PC-3 (cell line): ENCODE measurements at regions not wholly inside any gene's neighbourhood (a gene's known extent, or its start where the extent isn't known, plus 50 kb on each side); places are given as distances from the start of the nearest gene placed in this dataset.

Experiments used
- ATAC-seq: fragments of 200-7000 bp; cut with Tn5 transposase; 2 replicates; pipeline ENCODE4 v1.9.1; 2020; ENCODE audit warnings: mild to moderate bottlenecking, moderate library complexity
- BruUV-seq: library from RNA; stranded (reverse); fragments of 400-500 nt; replicated peaks from 2 replicates; lab custom pipeline; 2021; lab: Mats Ljungman, UMichigan
- CTCF ChIA-PET: fragments of 300-600 bp; sonication (Branson Sonifier 250); formaldehyde crosslinking; loops from one replicate; lab custom pipeline; 2022; ENCODE audit warnings: antibody characterized with exemption; lab: Charles Lee
- POLR2A ChIA-PET: fragments of 300-600 bp; sonication (Branson Sonifier 250); formaldehyde crosslinking; loops from one replicate; lab custom pipeline; 2022; ENCODE audit warnings: antibody characterized with exemption; ENCODE audit not compliant: unreplicated experiment; lab: Charles Lee
- DNase-seq: peaks from one replicate; pipeline ENCODE4 v3.0.0-alpha.2; 2015
- H2AFZ ChIP-seq: fragments of 300-600 bp; sonication (generic); 2 replicates; pipeline ENCODE4 v1.6.0; 2016; ENCODE audit warnings: antibody characterized with exemption, low read length
- H3F3A ChIP-seq: fragments of 300-600 bp; sonication (generic); one replicate; pipeline ENCODE4 v1.6.0; 2017; ENCODE audit warnings: antibody characterized with exemption, low read length, control low read depth, mild to moderate bottlenecking; ENCODE audit not compliant: unreplicated experiment
- H3K27ac ChIP-seq: fragments of 300-600 bp; sonication (generic); 2 replicates; pipeline ENCODE4 v1.5.1; 2016; ENCODE audit warnings: mild to moderate bottlenecking, low read length
- H3K27me3 ChIP-seq: fragments of 300-600 bp; sonication (generic); 2 replicates; pipeline ENCODE4 v1.6.1; 2016; ENCODE audit warnings: low read length, mixed read lengths
- H3K36me3 ChIP-seq: fragments of 300-600 bp; sonication (generic); 2 replicates; pipeline ENCODE4 v1.6.1; 2016; ENCODE audit warnings: low read depth, mixed run types, low read length, mixed read lengths
- H3K4me1 ChIP-seq: fragments of 300-600 bp; sonication (generic); 2 replicates; pipeline ENCODE4 v1.5.1; 2016; ENCODE audit warnings: low read length; ENCODE audit not compliant: insufficient read depth
- H3K4me2 ChIP-seq: fragments of 300-600 bp; sonication (generic); 2 replicates; pipeline ENCODE4 v1.6.0; 2016; ENCODE audit warnings: low read length
- H3K4me3 ChIP-seq: fragments of 300-600 bp; sonication (generic); 2 replicates; pipeline ENCODE4 v1.5.1; 2016; ENCODE audit warnings: mild to moderate bottlenecking, low read length, mixed read lengths
- H3K79me2 ChIP-seq: fragments of 300-600 bp; sonication (generic); 2 replicates; pipeline ENCODE4 v1.6.1; 2017; ENCODE audit warnings: low read length, mixed read lengths
- H3K9ac ChIP-seq: fragments of 300-600 bp; sonication (generic); 2 replicates; pipeline ENCODE4 v1.6.0; 2016; ENCODE audit warnings: mild to moderate bottlenecking, low read length
- H3K9me2 ChIP-seq: fragments of 300-600 bp; sonication (generic); replicated peaks from 2 replicates; pipeline ENCODE4 v1.6.1; 2016; ENCODE audit warnings: mixed run types, low read length, mixed read lengths
- H3K9me3 ChIP-seq: fragments of 300-600 bp; sonication (generic); 2 replicates; pipeline ENCODE4 v1.6.1; 2016; ENCODE audit warnings: low read length, mixed read lengths
- H4K20me1 ChIP-seq: fragments of 300-600 bp; sonication (generic); 2 replicates; pipeline ENCODE4 v1.6.1; 2016; ENCODE audit warnings: low read length, mixed read lengths
- CTCF ChIP-seq: fragments of 300-600 bp; sonication (generic); conservative IDR thresholded peaks from 2 replicates; pipeline ENCODE4 v1.5.1; 2017; ENCODE audit warnings: antibody characterized with exemption, low read depth, mild to moderate bottlenecking, low read length
- EZH2 ChIP-seq: fragments of 300-600 bp; sonication (generic); IDR thresholded peaks from one replicate; pipeline ENCODE4 v1.6.1; 2017; ENCODE audit warnings: antibody characterized with exemption, mild to moderate bottlenecking, low read length; ENCODE audit not compliant: unreplicated experiment
- EZH2phosphoT487 ChIP-seq: fragments of 300-600 bp; sonication (generic); IDR thresholded peaks from 2 replicates; pipeline ENCODE4 v1.6.1; 2018; ENCODE audit warnings: mild to moderate bottlenecking, antibody characterized with exemption, low read length, borderline replicate concordance
- intact Hi-C: fragments of 100-400 bp; cut with micrococcal nuclease; formaldehyde crosslinking; loops from 2 replicates; pipeline ENCODE4 v1.9.0; 2023

- no TSS peak for BruUV-seq
- no peaks in the 10 kb centered on the region for H3K36me3 ChIP-seq
- no peak overlapping the region for H2AFZ ChIP-seq
- no peaks in the 10 kb centered on the region for H3K9me2 ChIP-seq
- no peaks in the 10 kb centered on the region for H3F3A ChIP-seq
- no peak overlapping the region for H3K27ac ChIP-seq
- ChIA-PET CTCF (no interaction called here), POLR2A (no interaction called here)
- ATAC-seq = no peak
- no peaks in the 10 kb centered on the region for H3K9me3 ChIP-seq
- intact Hi-C loops = no loop called here
- DNase-seq = no peak
- no peak overlapping the region for H3K9ac ChIP-seq
- H3K4me1 ChIP-seq = no peaks in the 10 kb centered on the region
- H3K4me3 ChIP-seq = no peak overlapping the region
- TF ChIP-seq CTCF (no peak), EZH2phosphoT487 (no peak), EZH2 (no peak)
- H3K4me2 ChIP-seq = no peak overlapping the region
- H3K79me2 ChIP-seq = no peaks in the 10 kb centered on the region
- H4K20me1 ChIP-seq = no peaks in the 10 kb centered on the region
- peaks cover 26% of the 10 kb centered on the region for H3K27me3 ChIP-seq
Observed at GRCh38 chr3:8357859-8358258, 143.8 kb upstream of the LMCD1 start.

GRCh38 chr3:8359133-8359532, 142.5 kb upstream of the LMCD1 start:
- Histone ChIP-seq H3K4me3 (no peak overlapping the region), H3K4me1 (no peaks in the 10 kb centered on the region), H4K20me1 (no peaks in the 10 kb centered on the region), H3K27ac (no peak overlapping the region), H3K4me2 (no peak overlapping the region), H3K36me3 (no peaks in the 10 kb centered on the region), H3K9ac (no peak overlapping the region), H3F3A (no peaks in the 10 kb centered on the region), H3K27me3 (peaks cover 28% of the 10 kb centered on the region), H3K79me2 (no peaks in the 10 kb centered on the region), H2AFZ (no peak overlapping the region), H3K9me2 (no peaks in the 10 kb centered on the region), H3K9me3 (no peaks in the 10 kb centered on the region)
- no TSS peak for BruUV-seq
- intact Hi-C loops = no loop called here
- POLR2A ChIA-PET = interaction anchor here (0.6 kb wide), 1 partner anchor 50 kb away, joined by 3 read pairs; no protein-coding TSS in a partner anchor
- DNase-seq (no peak), ATAC-seq (no peak)
- TF ChIP-seq EZH2 = no peak
- CTCF ChIA-PET = no interaction called here

- intact Hi-C loops = no loop called here
- no peaks in the 10 kb centered on the region for H3K9me3 ChIP-seq
- no peaks in the 10 kb centered on the region for H3K4me1 ChIP-seq
- H3K79me2 ChIP-seq = no peaks in the 10 kb centered on the region
- no peaks in the 10 kb centered on the region for H3K9me2 ChIP-seq
- H3F3A ChIP-seq = no peaks in the 10 kb centered on the region
- peaks cover 38% of the 10 kb centered on the region for H3K27me3 ChIP-seq
- no peak for TF ChIP-seq EZH2
- TF ChIP-seq CTCF = no peak
- TF ChIP-seq EZH2phosphoT487 = no peak
- POLR2A ChIA-PET = no interaction called here
- no TSS peak for BruUV-seq
- no peak overlapping the region for H3K4me2 ChIP-seq
- no peaks in the 10 kb centered on the region for H4K20me1 ChIP-seq
- H3K4me3 ChIP-seq = no peak overlapping the region
- CTCF ChIA-PET = no interaction called here
- H3K9ac ChIP-seq = no peak overlapping the region
- DNase-seq (no peak), ATAC-seq (no peak)
- H3K36me3 ChIP-seq = no peaks in the 10 kb centered on the region
- H3K27ac ChIP-seq = no peak overlapping the region
- no peak overlapping the region for H2AFZ ChIP-seq
Observed at GRCh38 chr3:8363200-8363599, 138.4 kb upstream of the LMCD1 start.
